GM23248 (cell line): ENCODE measurements at regions not wholly inside any gene's neighbourhood (a gene's known extent, or its start where the extent isn't known, plus 50 kb on each side); places are given as distances from the start of the nearest gene placed in this dataset.

Source experiments
- EZH2 ChIP-seq: fragments of 200-600 bp; sonication (generic); IDR thresholded peaks from 2 replicates; pipeline ENCODE4 v1.6.1; 2018; ENCODE audit warnings: antibody characterized with exemption, mild to moderate bottlenecking; ENCODE audit not compliant: insufficient read depth, poor library complexity, severe bottlenecking
- EZH2phosphoT487 ChIP-seq: fragments of 200-600 bp; sonication (generic); IDR thresholded peaks from 2 replicates; pipeline ENCODE4 v1.6.1; 2018; ENCODE audit warnings: antibody characterized with exemption, moderate library complexity, mild to moderate bottlenecking, low read depth; ENCODE audit not compliant: insufficient read depth

DNA sequence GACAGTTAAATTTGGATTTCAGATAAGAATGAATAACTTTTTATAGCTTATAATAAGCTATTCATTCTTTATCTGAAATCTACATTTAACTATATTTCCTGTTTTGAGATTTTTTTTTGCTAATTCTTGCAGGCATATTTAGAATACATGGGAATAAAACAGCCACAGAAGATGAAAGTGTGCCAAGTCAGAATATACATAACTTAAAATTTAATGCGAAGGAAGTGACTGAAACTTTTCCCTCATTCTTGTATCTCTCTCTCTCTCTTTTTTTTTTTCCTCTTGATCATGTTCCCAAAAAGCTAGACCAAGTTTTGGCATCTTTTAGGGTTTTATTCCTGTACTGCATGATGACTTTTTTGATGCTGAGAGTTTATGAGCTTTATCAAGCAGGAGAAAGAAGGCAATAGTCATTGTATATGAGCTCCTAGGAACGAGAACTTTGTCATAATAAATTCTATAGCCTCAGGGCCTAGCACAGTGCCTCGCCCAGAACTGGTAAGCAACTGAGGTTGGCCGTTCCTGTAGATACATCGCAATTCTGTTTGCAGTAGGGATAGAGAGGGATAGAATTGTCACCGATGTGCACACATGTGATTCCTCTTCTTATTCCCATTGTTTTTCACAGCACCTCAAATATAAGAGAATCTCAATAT lies 205.2 kb downstream of the MYLK4 start:
- no peak for TF ChIP-seq EZH2
- no peak for TF ChIP-seq EZH2phosphoT487
